H9 (cell line): ENCODE measurements at regions not wholly inside any gene's neighbourhood (a gene's known extent, or its start where the extent isn't known, plus 50 kb on each side); places are given as distances from the start of the nearest gene placed in this dataset.
A peak's percentile ranks its signal among the peaks of the same experiment; 100 is the strongest.

Source experiments
- DNase-seq: peaks from one replicate; pipeline ENCODE4 v3.0.0-alpha.2; 2017
- H2AFZ ChIP-seq: one replicate; pipeline ENCODE4 v1.6.1; 2013; ENCODE audit warnings: mild to moderate bottlenecking, low read length, control low read depth, moderate library complexity
- H2AK5ac ChIP-seq: 2 replicates; pipeline ENCODE4 v1.6.1; 2013; ENCODE audit warnings: low read length, control low read depth, mixed read lengths; ENCODE audit not compliant: insufficient read length
- H2BK120ac ChIP-seq: one replicate; pipeline ENCODE4 v1.6.1; 2013; ENCODE audit warnings: low read depth, mild to moderate bottlenecking, low read length, control low read depth, inconsistent platforms; ENCODE audit not compliant: poor library complexity, severe bottlenecking
- H2BK12ac ChIP-seq: 2 replicates; pipeline ENCODE4 v1.6.1; 2013; ENCODE audit warnings: low read length, control low read depth, mixed read lengths, low read depth; ENCODE audit not compliant: insufficient read length
- H2BK15ac ChIP-seq: 2 replicates; pipeline ENCODE4 v1.6.1; 2013; ENCODE audit warnings: low read depth, low read length, control low read depth
- H2BK20ac ChIP-seq: one replicate; pipeline ENCODE4 v1.6.1; 2013; ENCODE audit warnings: low read depth, mild to moderate bottlenecking, low read length, control low read depth, inconsistent platforms; ENCODE audit not compliant: poor library complexity, severe bottlenecking
- H2BK5ac ChIP-seq: 2 replicates; pipeline ENCODE4 v1.6.1; 2013; ENCODE audit warnings: low read length, control low read depth, mixed read lengths; ENCODE audit not compliant: insufficient read length
- H3K14ac ChIP-seq: 2 replicates; pipeline ENCODE4 v1.6.1; 2013; ENCODE audit warnings: low read length, control low read depth; ENCODE audit not compliant: insufficient read depth
- H3K18ac ChIP-seq: 2 replicates; pipeline ENCODE4 v1.6.1; 2013; ENCODE audit warnings: low read depth, mild to moderate bottlenecking, mixed read lengths, low read length, control low read depth; ENCODE audit not compliant: insufficient read length
- H3K23ac ChIP-seq: 2 replicates; pipeline ENCODE4 v1.6.1; 2013; ENCODE audit warnings: low read length, control low read depth, mixed read lengths, low read depth; ENCODE audit not compliant: insufficient read length
- H3K23me2 ChIP-seq: 2 replicates; pipeline ENCODE4 v1.6.1; 2013; ENCODE audit warnings: low read depth, mild to moderate bottlenecking, mixed read lengths, low read length, control low read depth; ENCODE audit not compliant: insufficient read length, poor library complexity, severe bottlenecking
- H3K27ac ChIP-seq: 2 replicates; pipeline ENCODE4 v1.5.1; 2013; ENCODE audit warnings: low read length, control low read depth, mixed read lengths, low read depth; ENCODE audit not compliant: insufficient read length
- H3K27me3 ChIP-seq: 2 replicates; pipeline ENCODE4 v1.6.1; 2013; ENCODE audit warnings: low read length, control low read depth, inconsistent platforms; ENCODE audit not compliant: insufficient read depth
- H3K4ac ChIP-seq: 2 replicates; pipeline ENCODE4 v1.6.1; 2013; ENCODE audit warnings: low read depth, mild to moderate bottlenecking, control low read depth, inconsistent platforms, low read length, moderate library complexity
- H3K4me1 ChIP-seq: 2 replicates; pipeline ENCODE4 v1.6.1; 2013; ENCODE audit warnings: low read length, control low read depth, inconsistent platforms; ENCODE audit not compliant: insufficient read depth
- H3K4me2 ChIP-seq: 2 replicates; pipeline ENCODE4 v1.6.1; 2013; ENCODE audit warnings: low read length, control low read depth, mixed read lengths; ENCODE audit not compliant: insufficient read length, insufficient read depth
- H3K56ac ChIP-seq: 2 replicates; pipeline ENCODE4 v1.6.1; 2013; ENCODE audit warnings: low read depth, mild to moderate bottlenecking, mixed read lengths, low read length, control low read depth; ENCODE audit not compliant: insufficient read length
- H3K79me1 ChIP-seq: 2 replicates; pipeline ENCODE4 v1.6.1; 2013; ENCODE audit warnings: low read depth, mild to moderate bottlenecking, moderate library complexity, low read length, control low read depth, inconsistent platforms; ENCODE audit not compliant: insufficient read depth, poor library complexity, severe bottlenecking
- H3K79me2 ChIP-seq: 2 replicates; pipeline ENCODE4 v1.6.1; 2013; ENCODE audit warnings: low read length, control low read depth, inconsistent platforms; ENCODE audit not compliant: insufficient read depth
- H3K9ac ChIP-seq: 2 replicates; pipeline ENCODE4 v1.6.1; 2013; ENCODE audit warnings: low read length, control low read depth, mixed read lengths; ENCODE audit not compliant: insufficient read length; ENCODE audit errors: extremely low read depth
- H3K9me3 ChIP-seq: one replicate; pipeline ENCODE4 v1.6.1; 2013; ENCODE audit warnings: low read depth, low read length, inconsistent platforms; ENCODE audit not compliant: control insufficient read depth
- H3T11ph ChIP-seq: one replicate; pipeline ENCODE4 v1.6.1; 2013; ENCODE audit warnings: mild to moderate bottlenecking, low read length, control low read depth, inconsistent platforms
- H4K20me1 ChIP-seq: one replicate; pipeline ENCODE4 v1.6.1; 2013; ENCODE audit not compliant: control insufficient read depth, insufficient read length, insufficient read depth
- H4K5ac ChIP-seq: 2 replicates; pipeline ENCODE4 v1.6.1; 2013; ENCODE audit warnings: low read depth, mild to moderate bottlenecking, mixed read lengths, low read length, control low read depth; ENCODE audit not compliant: insufficient read length
- H4K8ac ChIP-seq: replicated peaks from 2 replicates; pipeline ENCODE4 v1.6.1; 2013; ENCODE audit warnings: low read length, control low read depth, mixed read lengths, low read depth; ENCODE audit not compliant: insufficient read length
- H4K91ac ChIP-seq: 2 replicates; pipeline ENCODE4 v1.6.1; 2013; ENCODE audit warnings: low read depth, mild to moderate bottlenecking, moderate library complexity, mixed read lengths, low read length, control low read depth; ENCODE audit not compliant: insufficient read length
- H3K27ac Mint-ChIP-seq, 3 experiments: 2 replicates in 2 of 3; 3 replicates in 1 of 3; pipeline ENCODE4 v1.8.0; 2020 to 2021; ENCODE audit warnings: mixed read lengths in 3 of 3, mild to moderate bottlenecking in 1 of 3, moderate library complexity in 1 of 3
- H3K27me3 Mint-ChIP-seq: 2 replicates; pipeline ENCODE4 v1.8.0; 2021; ENCODE audit warnings: low read depth, mild to moderate bottlenecking, moderate library complexity, mixed read lengths
- H3K36me3 Mint-ChIP-seq, 3 experiments: 2 replicates in 2 of 3; 3 replicates in 1 of 3; pipeline ENCODE4 v1.8.0; 2020 to 2021; ENCODE audit warnings: low read depth in 3 of 3, mixed read lengths in 3 of 3; ENCODE audit not compliant: insufficient read depth in 1 of 3
- H3K4me1 Mint-ChIP-seq, 2 experiments: 2 replicates each; pipeline ENCODE4 v1.8.0; 2020; ENCODE audit warnings: mixed read lengths in 2 of 2
- H3K4me3 Mint-ChIP-seq, 2 experiments: 2 replicates in 1 of 2; 3 replicates in 1 of 2; pipeline ENCODE4 v1.8.0; 2020 to 2021; ENCODE audit warnings: mild to moderate bottlenecking in 2 of 2, mixed read lengths in 2 of 2, moderate library complexity in 1 of 2
- H3K9me3 Mint-ChIP-seq, 2 experiments: 2 replicates in 1 of 2; 3 replicates in 1 of 2; pipeline ENCODE4 v1.8.0; 2020; ENCODE audit warnings: mild to moderate bottlenecking in 2 of 2, mixed read lengths in 2 of 2, moderate library complexity in 1 of 2
- CTCF ChIP-seq: fragments of 200-600 bp; sonication (generic); conservative IDR thresholded peaks from 3 replicates; pipeline ENCODE4 v1.8.0; 2021; ENCODE audit warnings: antibody characterized with exemption, mild to moderate bottlenecking
- WGBS: extraction: QIAGEN DNeasy Blood & Tissue Kit; methylation state at CpG from one replicate; pipeline ENCODE4 v1.1.7; 2013; ENCODE audit warnings: missing lambda C conversion rate, low lambda C conversion rate, mixed read lengths; ENCODE audit not compliant: insufficient read length; ENCODE audit errors: extremely low coverage; 5-methylcytosine and 5-hydroxymethylcytosine counted together

GRCh38 chr7:121563177-121563576, 167.1 kb upstream of the FAM3C start:
- Histone ChIP-seq H2BK20ac (no peak overlapping the region), H3K4ac (no peak overlapping the region), H3K79me2 (no peaks in the 10 kb centered on the region), H3K27me3 (no peaks in the 10 kb centered on the region), H4K20me1 (no peaks in the 10 kb centered on the region), H2BK12ac (no peak overlapping the region), H3K14ac (no peak overlapping the region), H4K5ac (no peak overlapping the region), H2AFZ (no peak overlapping the region), H2BK5ac (no peak overlapping the region), H3K18ac (no peak overlapping the region), H2BK120ac (no peak overlapping the region), H2AK5ac (no peak overlapping the region), H3K23me2 (no peaks in the 10 kb centered on the region), H3K23ac (no peak overlapping the region), H4K8ac (no peak overlapping the region), H3T11ph (no peak overlapping the region), H3K9me3 (no peaks in the 10 kb centered on the region), H2BK15ac (no peak overlapping the region), H3K4me2 (no peak overlapping the region), H3K9ac (no peak overlapping the region), H3K4me1 (no peaks in the 10 kb centered on the region; the same call in 1 of the 2 replicates), H4K91ac (no peak overlapping the region), H3K79me1 (no peaks in the 10 kb centered on the region), H3K56ac (no peak overlapping the region), H3K27ac (no peak overlapping the region)
- TF ChIP-seq CTCF, result peak; percentile 54; the same call in 2 of the 3 replicates
- no peak overlapping the region for H3K27ac Mint-ChIP-seq
- no peak for DNase-seq
- no CpG with 5 or more reads among the region's 1 CpG for WGBS
- H3K4me1 Mint-ChIP-seq, result peaks cover 7 to 8% of the 10 kb centered on the region in 2 experiments
- H3K27me3 Mint-ChIP-seq, result no peaks in the 10 kb centered on the region; the same call in 1 of the 2 replicates
- no peak overlapping the region for H3K4me3 Mint-ChIP-seq
- H3K9me3 Mint-ChIP-seq, result peaks cover 9 to 10% of the 10 kb centered on the region in 2 experiments
- H3K36me3 Mint-ChIP-seq, result peaks cover 0 to 9% (median 6%) of the 10 kb centered on the region in 3 experiments; a peak in 4 of 7 replicates
